Ovary (tissue), 7 donors: ENCODE measurements at regions not wholly inside any gene's neighbourhood (a gene's known extent, or its start where the extent isn't known, plus 50 kb on each side); places are given as distances from the start of the nearest gene placed in this dataset.

Experiments
- DNase-seq, 5 donors: peaks; one replicate each; pipeline ENCODE4 v3.0.0-alpha.2; 2019 to 2020
- H3K27ac ChIP-seq, 2 donors: fragments of 200-600 bp; one replicate each; pipeline versions ENCODE4 v1.5.1 to v1.8.0; 2019 to 2022
- H3K27me3 ChIP-seq: fragments of 200-600 bp; one replicate; pipeline ENCODE4 v1.8.0; 2022
- H3K36me3 ChIP-seq: fragments of 200-600 bp; sonication (generic); one replicate; pipeline ENCODE4 v1.5.1; 2019
- H3K4me1 ChIP-seq: one replicate; pipeline ENCODE4 v1.8.1; 2013; ENCODE audit warnings: mild to moderate bottlenecking, moderate library complexity; ENCODE audit not compliant: insufficient read depth
- H3K4me3 ChIP-seq: fragments of 200-600 bp; sonication (generic); one replicate; pipeline ENCODE4 v1.5.1; 2017
- H3K9me3 ChIP-seq, 2 donors: fragments of 200-600 bp in 1 of 2; sonication (generic) in 1 of 2; one replicate each; pipeline versions ENCODE4 v1.5.1 to v1.8.1; 2013 to 2019; ENCODE audit warnings: mild to moderate bottlenecking in 1 of 2, moderate library complexity in 1 of 2
- CTCF ChIP-seq, 3 donors: fragments of 450-650 bp in 2 of 3; fragments of 200-600 bp in 1 of 3; IDR thresholded peaks; one replicate each; pipeline versions ENCODE4 v1.5.1 to v1.8.0; 2016 to 2022; ENCODE audit warnings: antibody characterized with exemption in 3 of 3, mild to moderate bottlenecking in 1 of 3
- EP300 ChIP-seq: sonication (generic); formaldehyde crosslinking; IDR thresholded peaks from one replicate; pipeline ENCODE4 v1.6.1; 2017; ENCODE audit warnings: antibody characterized with exemption
- POLR2A ChIP-seq: fragments of 450-650 bp; IDR thresholded peaks from one replicate; pipeline ENCODE4 v1.6.1; 2017; ENCODE audit warnings: antibody characterized with exemption, mild to moderate bottlenecking, moderate library complexity
- WGBS, 3 donors: extraction: QIAGEN DNeasy Blood & Tissue Kit in 1 of 3; methylation state at CpG; one replicate each; pipeline versions ENCODE4 v1.1.5 to v1.1.7; 2013 to 2017; 5-methylcytosine and 5-hydroxymethylcytosine counted together
- intact Hi-C, 4 donors: fragments of 100-400 bp; cut with DNase I; formaldehyde crosslinking; loops; one replicate each; pipeline versions ENCODE4 v1.11.0 to v1.15.1; 2022 to 2023
- donor health status: DM: no; HTN: no; CAD: no; lungs with moderate emphysema.
- donor health status: DM: no; HTN: no; CAD: no.
- donor health status: Bipolar disorder and iron deficiency.
- donor health status: DM: no; HTN: no; CAD: no.
- donor health status: DM: yes; HTN: yes; CAD: no.

DNA sequence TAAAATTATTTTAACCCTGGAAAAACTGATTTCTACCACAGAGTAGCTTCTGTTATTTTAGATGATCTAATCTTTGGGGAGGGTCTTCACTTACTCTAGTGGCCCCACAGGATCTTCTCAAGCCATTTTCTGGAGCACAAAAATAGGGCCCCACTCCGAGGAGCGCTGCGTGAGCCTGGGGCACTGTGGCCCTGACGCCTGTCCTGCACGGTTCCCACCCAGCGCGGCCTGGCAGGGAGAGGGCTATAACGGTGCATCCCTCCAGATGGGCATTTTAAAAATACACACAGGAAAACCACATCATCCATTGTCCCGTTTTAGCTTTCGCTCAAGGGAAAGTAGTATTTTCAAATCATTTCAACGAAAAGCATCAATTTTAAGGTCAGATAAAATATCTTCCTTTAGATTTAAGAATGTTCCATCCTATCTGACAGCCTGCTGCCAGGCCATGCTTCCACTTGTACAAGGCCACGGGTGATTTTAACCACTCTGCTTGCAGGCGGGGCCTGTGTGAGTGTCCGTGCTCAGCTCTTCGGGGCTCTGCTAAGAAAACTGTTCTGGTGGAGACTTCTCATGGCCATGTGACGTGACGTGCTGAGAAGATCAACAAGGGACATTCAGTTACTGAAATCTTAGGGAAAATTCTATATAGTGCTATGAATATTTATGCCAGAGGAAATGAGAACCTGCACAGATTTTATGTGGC is 683.8 kb upstream of the SGCG start:
- 88 to 95% (median 89%) methylated on average over 17 of the region's 17 CpGs for WGBS, 3 donors
- DNase-seq = no peak
- no peaks in the 10 kb centered on the region for H3K36me3 ChIP-seq
- H3K27me3 ChIP-seq = no peaks in the 10 kb centered on the region
- no peak overlapping the region for H3K27ac ChIP-seq
- H3K9me3 ChIP-seq = no peaks in the 10 kb centered on the region
- no peak overlapping the region for H3K4me3 ChIP-seq
- TF ChIP-seq EP300 (no peak), POLR2A (no peak)
- intact Hi-C loops = no loop called here
- H3K4me1 ChIP-seq = no peaks in the 10 kb centered on the region

DNA sequence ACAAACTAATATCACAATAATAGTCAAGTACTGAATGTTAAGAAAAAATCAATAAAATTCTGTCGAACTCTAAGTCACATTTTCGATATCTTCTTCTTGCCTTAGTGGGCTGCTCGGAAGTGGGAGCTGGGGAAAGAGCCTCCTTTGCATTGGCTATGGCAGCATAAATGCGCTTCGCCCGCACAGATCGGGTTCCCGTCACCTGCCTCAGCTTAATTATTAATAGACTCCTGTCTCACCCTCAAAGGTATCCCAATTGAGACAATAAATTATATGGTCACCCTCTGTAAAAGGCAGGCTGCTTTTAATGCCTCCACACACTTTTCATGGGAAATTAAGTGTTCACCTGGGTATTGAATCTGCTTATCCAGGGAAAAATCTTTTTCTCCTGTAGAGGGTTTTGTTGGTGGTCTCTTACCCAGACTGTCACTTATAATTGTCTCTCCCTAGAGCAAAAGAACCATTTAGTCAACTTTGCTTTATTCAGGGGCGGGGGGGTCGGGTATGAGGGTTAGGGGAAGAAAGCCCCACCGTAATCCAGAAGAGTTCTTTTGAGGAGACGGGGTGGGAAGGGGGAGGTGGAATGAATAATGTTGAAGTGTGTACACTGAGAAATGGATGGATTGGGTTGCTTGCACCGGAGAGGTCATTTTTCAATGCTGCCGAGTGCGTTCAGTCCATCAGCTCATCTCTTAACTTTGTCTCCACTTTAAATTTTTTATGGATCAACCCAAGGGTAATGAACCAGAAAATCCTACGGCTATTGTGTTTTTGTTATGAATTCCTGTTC is 682.6 kb upstream of the SGCG start:
- TF ChIP-seq POLR2A = no peak
- no peak for TF ChIP-seq CTCF (IDR thresholded peaks at IDR 0.05)
- no peak for TF ChIP-seq EP300
- 88 to 89% (median 89%) methylated on average over 16 of the region's 16 CpGs for WGBS, 3 donors
- DNase-seq = no peak
- Histone ChIP-seq H3K27ac (no peak overlapping the region), H3K4me3 (no peak overlapping the region), H3K4me1 (no peaks in the 10 kb centered on the region), H3K27me3 (no peaks in the 10 kb centered on the region), H3K9me3 (no peaks in the 10 kb centered on the region), H3K36me3 (no peaks in the 10 kb centered on the region)
- intact Hi-C loops = no loop called here

- Histone ChIP-seq H3K4me3 (no peak overlapping the region), H3K27ac (no peak overlapping the region), H3K27me3 (no peaks in the 10 kb centered on the region), H3K36me3 (no peaks in the 10 kb centered on the region), H3K9me3 (no peaks in the 10 kb centered on the region), H3K4me1 (no peaks in the 10 kb centered on the region)
- no peak for TF ChIP-seq POLR2A
- no peak for TF ChIP-seq CTCF (IDR thresholded peaks at IDR 0.05)
- TF ChIP-seq EP300 = no peak
- intact Hi-C loops = no loop called here
- DNase-seq = no peak
Observed at GRCh38 chr13:22499919-22500318, 680.9 kb upstream of the SGCG start.

DNA sequence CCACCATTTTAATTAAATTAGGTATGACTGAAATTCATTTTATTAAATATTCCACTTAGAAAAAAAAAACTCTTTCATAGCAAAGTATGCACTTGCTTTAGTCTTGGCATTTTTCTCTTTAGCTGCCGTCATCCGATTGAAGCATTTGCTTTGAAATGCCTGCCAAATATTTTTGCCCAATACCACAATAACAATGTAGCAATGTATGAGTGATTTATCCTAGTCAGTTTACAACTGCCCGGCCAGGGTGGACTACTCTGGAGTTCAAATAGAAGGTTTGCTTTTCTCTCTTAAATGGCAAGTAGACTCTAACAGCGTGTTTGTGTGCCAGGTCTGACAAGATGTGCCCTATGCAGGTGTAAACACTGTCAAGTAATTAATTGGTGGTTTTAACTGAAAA is 675.3 kb upstream of the SGCG start:
- DNase-seq = peak in 1 of 5 donors; percentile 18
- Histone ChIP-seq H3K27me3 (no peaks in the 10 kb centered on the region), H3K36me3 (no peaks in the 10 kb centered on the region), H3K4me1 (no peaks in the 10 kb centered on the region), H3K9me3 (no peaks in the 10 kb centered on the region), H3K27ac (no peak overlapping the region), H3K4me3 (no peak overlapping the region)
- TF ChIP-seq POLR2A = no peak
- TF ChIP-seq EP300 = no peak
- no peak for TF ChIP-seq CTCF (IDR thresholded peaks at IDR 0.05)
- intact Hi-C loops = no loop called here
- 7 to 9% (median 8%) methylated on average over 4 of the region's 4 CpGs for WGBS, 3 donors

GRCh38 chr13:22506096-22506691 is 674.6 kb upstream of the SGCG start:
- Histone ChIP-seq H3K36me3 (no peaks in the 10 kb centered on the region), H3K4me1 (no peaks in the 10 kb centered on the region), H3K27ac (peak overlapping the region in 1 of 2 donors; percentile 42), H3K9me3 (no peaks in the 10 kb centered on the region), H3K27me3 (no peaks in the 10 kb centered on the region), H3K4me3 (no peak overlapping the region)
- DNase-seq = peak in 2 of 5 donors; percentile 12 to 30
- TF ChIP-seq POLR2A = no peak
- TF ChIP-seq EP300 = no peak
- TF ChIP-seq CTCF (IDR thresholded peaks at IDR 0.05) = no peak
- 2 to 8% (median 7%) methylated on average over 8 of the region's 8 CpGs for WGBS, 3 donors
- intact Hi-C loops = no loop called here
